22Rv1 (cell line): ENCODE measurements at regions not wholly inside any gene's neighbourhood (a gene's known extent, or its start where the extent isn't known, plus 50 kb on each side); places are given as distances from the start of the nearest gene placed in this dataset.

Experiments
- H3K27ac ChIP-seq: fragments of 450-650 bp; 2 replicates; pipeline ENCODE4 v1.5.1; 2017
- ZFX ChIP-seq: fragments of 450-650 bp; IDR thresholded peaks from 2 replicates; pipeline ENCODE4 v1.6.1; 2017; ENCODE audit warnings: antibody characterized with exemption, borderline replicate concordance
- TF ChIP-seq, protein P1 (sequence below): fragments of 450-650 bp; IDR thresholded peaks from 2 replicates; pipeline ENCODE4 v1.5.1; 2017; ENCODE audit warnings: mild to moderate bottlenecking

DNA sequence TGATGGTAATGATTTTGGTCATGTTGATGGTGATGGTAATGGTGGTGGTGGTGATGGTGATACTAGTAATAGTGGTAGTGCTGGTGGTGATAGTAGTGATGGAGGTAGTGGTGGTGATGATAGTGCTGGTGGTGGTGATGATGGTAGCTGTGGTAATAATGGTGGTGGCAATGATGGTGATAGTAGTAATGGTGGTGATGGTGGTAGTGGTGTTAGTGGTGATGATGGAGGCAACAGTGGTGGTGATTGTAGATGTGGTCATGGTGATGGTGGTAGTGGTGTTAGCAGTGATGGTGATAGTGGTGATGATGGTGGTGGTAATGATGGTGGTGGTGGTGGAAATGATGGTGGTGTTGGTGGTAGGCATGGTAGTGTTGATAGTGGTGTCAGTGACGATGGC is 127.0 kb upstream of the RPL38 start:
- H3K27ac ChIP-seq: no peak overlapping the region
- no peak for TF ChIP-seq ZFX
- TF ChIP-seq, protein P1, sequence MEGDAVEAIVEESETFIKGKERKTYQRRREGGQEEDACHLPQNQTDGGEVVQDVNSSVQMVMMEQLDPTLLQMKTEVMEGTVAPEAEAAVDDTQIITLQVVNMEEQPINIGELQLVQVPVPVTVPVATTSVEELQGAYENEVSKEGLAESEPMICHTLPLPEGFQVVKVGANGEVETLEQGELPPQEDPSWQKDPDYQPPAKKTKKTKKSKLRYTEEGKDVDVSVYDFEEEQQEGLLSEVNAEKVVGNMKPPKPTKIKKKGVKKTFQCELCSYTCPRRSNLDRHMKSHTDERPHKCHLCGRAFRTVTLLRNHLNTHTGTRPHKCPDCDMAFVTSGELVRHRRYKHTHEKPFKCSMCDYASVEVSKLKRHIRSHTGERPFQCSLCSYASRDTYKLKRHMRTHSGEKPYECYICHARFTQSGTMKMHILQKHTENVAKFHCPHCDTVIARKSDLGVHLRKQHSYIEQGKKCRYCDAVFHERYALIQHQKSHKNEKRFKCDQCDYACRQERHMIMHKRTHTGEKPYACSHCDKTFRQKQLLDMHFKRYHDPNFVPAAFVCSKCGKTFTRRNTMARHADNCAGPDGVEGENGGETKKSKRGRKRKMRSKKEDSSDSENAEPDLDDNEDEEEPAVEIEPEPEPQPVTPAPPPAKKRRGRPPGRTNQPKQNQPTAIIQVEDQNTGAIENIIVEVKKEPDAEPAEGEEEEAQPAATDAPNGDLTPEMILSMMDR: no peak

DNA sequence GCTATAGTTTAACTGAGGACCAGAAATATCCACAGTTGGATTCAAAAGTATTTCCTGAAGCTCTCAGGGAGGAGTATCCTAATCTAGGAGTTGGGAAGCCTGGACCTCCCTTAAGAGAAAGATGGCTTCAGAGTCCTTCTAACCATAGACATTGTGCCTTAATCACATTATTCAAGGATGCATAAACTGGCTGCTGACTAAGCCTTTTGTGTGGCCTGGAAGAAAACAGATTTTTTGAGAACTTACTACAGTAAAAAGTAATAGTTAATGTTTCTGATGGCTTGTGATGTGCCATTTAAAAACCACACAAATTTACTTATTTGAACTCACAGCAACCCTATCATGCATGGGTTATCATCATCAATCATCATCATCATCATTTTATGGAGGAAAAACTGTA is 126.2 kb upstream of the RPL38 start:
- H3K27ac ChIP-seq: no peak overlapping the region
- TF ChIP-seq ZFX: no peak
- TF ChIP-seq, protein P1: no peak

DNA sequence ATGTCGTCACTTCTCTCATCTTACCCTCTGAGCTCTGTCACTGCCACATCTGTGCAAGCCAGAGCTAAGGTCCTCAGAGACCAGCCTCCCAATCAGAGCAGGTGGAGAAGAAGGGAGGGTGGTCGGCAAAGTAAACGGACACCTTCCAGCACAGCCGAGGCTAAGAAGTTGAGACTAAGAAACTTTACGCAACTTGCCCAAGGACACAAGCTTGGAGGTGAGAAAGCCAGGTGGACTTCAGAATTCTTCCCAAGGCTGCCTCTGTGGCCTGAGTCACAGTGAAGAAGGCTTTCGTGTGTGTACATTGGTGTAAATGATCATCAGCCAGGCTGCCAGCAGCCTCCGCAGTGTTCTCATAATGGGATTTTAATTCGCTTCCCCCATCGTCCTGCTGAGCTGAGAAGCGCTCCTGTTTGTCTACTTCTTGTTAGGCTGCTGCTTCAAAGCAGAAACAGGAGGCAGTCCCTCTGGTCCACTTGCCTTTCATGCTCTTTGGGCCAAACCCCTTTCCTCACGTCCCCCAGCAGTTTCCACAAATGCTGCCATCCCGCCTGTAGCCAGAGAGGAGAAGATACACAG is 125.0 kb upstream of the RPL38 start:
- TF ChIP-seq ZFX: no peak
- TF ChIP-seq, protein P1: no peak
- no peak overlapping the region for H3K27ac ChIP-seq

DNA sequence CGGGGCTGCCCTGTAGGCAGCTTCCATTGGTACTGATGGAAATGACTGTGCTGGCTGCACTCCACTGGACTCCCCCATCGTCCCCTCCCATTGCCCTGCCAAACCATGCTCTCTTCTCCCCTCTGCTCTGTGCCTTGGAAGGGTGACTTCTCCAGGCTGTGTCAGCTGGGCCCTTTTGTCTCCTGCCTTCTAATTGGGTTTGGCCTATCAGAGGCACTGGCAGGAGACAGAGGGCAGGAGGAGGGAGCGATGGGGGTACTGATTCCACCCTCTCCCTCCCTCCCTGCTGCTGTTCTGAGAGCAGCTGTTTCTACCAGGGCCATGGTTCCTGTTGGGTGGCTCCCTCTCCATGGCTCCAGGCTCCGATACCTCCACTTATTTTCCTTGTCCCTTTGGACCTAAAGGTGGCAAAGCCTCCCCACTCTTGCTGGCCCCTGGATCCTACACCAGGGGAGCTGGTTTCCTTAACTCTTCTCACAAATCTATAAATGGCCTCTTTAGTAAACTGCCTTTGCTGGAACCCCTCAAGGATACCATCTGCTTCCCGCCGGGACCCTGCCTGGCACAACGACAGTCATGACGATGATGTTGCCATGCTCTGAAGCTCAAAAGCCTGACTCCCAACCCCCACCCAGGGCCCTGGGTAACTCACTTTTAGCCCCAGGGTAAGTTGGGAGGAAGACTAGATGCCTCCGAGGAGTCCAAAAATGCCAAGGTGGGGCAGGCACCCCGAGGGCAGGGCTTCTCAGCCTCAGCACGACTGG is 123.8 kb upstream of the RPL38 start:
- TF ChIP-seq, protein P1: no peak
- TF ChIP-seq ZFX: no peak
- H3K27ac ChIP-seq: no peak overlapping the region

DNA sequence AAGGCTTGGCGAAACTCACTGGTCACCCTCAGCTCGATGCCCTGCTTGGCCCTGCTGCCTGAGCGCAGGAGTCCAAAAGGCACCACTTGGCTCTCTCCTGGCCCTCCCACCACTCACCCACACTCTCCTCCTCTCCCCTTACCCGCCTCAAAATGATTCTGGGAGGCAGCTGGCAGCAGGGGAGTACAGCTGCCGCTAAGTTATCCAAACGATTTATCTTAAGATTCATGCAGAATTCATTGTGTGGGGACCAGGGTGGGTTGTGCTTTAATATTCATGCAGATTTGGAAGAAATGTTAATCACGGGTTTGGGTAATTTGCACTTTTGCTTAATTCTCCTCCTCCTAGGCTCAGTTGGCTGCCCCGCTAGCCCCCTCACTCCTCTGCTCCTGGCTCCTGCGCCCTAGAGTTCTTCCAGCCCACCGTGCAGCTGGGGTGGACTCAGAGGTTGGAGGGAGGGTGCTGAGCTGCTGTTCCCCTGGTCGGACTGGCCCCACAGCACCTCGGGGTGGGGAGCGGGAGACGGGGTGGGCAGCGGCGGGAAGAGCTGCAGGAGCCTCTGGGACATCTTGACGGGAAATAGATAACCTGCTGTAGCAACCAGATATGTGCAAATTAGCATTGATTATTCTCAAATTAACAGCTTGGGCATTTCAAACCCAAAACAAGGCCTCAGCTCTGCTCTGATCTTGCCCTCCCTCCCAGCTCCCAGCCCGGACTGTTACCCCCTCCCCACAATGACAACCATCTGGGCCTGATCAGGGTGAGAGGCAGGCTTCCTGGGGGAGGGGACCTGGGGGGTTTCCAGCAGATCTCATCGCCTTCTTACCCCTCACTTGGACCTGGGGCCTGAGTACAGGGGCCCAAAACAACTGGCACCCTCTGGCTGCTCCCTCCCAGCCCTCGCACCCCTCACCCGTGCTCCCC is 122.6 kb upstream of the RPL38 start:
- no peak for TF ChIP-seq ZFX
- TF ChIP-seq, protein P1: no peak
- H3K27ac ChIP-seq: no peak overlapping the region

DNA sequence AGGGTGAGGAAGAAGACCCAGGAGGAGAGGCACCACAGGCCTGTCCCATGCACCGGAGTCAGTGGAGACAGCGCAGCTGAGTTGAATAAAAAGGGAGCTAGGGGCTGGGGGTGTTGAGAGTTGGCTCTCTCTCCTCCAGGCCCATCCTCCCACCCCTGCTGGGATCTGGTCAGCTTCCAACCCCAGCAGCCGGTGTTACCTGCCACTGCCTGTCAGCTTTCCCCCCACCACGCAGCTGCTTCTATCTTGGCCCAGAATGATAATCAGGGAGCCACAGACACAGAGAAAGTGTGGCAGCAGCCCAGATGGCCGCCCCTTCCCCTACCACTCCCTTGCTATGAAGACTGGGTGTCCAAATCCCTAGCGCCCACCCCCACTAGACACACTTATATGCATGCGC is 120.6 kb upstream of the RPL38 start:
- H3K27ac ChIP-seq: no peak overlapping the region
- TF ChIP-seq, protein P1: no peak
- TF ChIP-seq ZFX: no peak

DNA sequence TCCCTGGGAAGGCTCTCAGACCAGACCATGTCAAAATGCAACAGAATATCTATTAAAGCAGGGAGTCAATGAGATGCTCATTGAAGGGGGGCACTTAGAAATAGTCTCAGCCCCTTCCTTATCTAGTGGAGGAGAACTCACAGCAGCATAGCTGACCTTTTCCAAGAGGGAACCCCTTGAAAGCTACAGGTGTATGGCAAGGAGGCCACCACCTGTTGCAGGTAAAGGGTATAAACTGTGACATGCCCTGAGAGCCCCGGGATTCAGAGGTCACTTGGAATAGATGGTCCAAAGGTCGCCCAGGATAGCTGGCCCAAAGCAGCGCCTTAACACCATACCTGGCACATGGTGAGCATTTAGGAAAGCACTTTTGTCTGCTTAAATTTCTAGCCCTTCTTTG is 120.2 kb upstream of the RPL38 start:
- TF ChIP-seq, protein P1: no peak
- TF ChIP-seq ZFX: no peak

More for the DNA sequence above, 120.2 kb upstream of the RPL38 start:
- H3K27ac ChIP-seq: no peak overlapping the region
